AG09319 (cell line): ENCODE measurements at regions not wholly inside any gene's neighbourhood (a gene's known extent, or its start where the extent isn't known, plus 50 kb on each side); places are given as distances from the start of the nearest gene placed in this dataset.

Source experiments
- DNase-seq: peaks from one replicate; pipeline ENCODE4 v3.0.0-alpha.2; 2010; ENCODE audit warnings: low read depth; ENCODE audit errors: extremely low read depth
- TF ChIP-seq, protein P1 (sequence below): IDR thresholded peaks from 2 replicates; pipeline ENCODE4 v1.5.1; 2011; ENCODE audit warnings: low read depth, mild to moderate bottlenecking, inconsistent platforms, low read length, moderate library complexity

DNA sequence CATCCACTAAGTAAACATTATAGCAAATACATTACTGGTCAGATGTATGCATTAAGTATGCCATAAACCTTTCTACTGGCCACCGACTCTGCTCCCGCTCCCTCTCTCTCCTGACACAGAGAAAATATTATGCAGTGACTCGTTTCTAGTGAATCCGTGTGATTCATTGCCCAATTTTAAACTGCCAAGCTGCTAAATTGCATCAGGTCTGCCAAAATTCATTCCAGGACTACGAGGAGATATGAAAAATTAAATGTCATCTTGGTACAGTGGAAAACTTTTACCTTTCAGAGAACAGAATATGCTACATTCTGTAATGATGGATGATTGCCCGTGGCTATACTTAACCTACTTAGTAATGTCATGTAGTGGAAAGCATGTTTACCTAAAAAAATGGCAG lies 368.8 kb upstream of the TSHZ3 start:
- TF ChIP-seq, protein P1, sequence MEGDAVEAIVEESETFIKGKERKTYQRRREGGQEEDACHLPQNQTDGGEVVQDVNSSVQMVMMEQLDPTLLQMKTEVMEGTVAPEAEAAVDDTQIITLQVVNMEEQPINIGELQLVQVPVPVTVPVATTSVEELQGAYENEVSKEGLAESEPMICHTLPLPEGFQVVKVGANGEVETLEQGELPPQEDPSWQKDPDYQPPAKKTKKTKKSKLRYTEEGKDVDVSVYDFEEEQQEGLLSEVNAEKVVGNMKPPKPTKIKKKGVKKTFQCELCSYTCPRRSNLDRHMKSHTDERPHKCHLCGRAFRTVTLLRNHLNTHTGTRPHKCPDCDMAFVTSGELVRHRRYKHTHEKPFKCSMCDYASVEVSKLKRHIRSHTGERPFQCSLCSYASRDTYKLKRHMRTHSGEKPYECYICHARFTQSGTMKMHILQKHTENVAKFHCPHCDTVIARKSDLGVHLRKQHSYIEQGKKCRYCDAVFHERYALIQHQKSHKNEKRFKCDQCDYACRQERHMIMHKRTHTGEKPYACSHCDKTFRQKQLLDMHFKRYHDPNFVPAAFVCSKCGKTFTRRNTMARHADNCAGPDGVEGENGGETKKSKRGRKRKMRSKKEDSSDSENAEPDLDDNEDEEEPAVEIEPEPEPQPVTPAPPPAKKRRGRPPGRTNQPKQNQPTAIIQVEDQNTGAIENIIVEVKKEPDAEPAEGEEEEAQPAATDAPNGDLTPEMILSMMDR, result no peak
- DNase-seq, result no peak

DNA sequence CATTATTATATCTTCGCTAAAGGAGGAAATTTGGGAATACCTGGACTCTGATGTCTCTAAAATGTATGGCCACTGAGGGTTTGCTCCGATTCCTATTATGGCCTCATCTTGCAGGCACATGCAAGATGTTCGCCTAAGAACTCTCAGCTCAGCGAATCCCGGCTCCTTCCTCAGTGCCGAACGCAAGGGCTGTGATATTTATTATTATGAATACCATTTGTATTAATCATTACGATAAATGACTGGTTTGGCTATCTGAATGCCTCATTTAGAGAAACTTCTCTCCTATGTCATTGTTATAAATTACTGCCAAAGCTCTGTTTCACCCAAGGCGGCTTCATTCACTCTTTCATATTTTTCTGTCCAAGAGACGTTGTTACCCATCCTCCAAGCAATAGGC lies 369.7 kb upstream of the TSHZ3 start:
- DNase-seq, result no peak
- TF ChIP-seq, protein P1, result no peak

DNA sequence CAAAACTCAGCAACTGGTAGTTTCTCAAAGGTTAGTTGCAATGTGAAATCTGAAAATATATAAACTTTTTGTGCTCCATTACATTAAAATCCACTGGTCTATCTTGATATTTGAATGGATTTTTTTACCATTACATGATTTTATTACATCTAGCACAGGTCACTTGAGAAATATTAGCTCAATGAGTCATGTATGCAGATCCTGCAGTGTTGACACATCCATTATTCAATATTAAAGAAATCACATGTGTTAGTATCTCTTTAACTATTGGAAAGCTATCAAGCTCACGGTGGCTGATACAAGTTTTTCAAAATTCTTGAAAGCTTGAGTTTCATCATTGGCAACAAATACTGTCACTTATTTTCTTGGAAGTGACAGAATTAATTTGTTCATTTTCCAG lies 373.9 kb upstream of the TSHZ3 start:
- no peak for DNase-seq
- TF ChIP-seq, protein P1, result no peak

DNA sequence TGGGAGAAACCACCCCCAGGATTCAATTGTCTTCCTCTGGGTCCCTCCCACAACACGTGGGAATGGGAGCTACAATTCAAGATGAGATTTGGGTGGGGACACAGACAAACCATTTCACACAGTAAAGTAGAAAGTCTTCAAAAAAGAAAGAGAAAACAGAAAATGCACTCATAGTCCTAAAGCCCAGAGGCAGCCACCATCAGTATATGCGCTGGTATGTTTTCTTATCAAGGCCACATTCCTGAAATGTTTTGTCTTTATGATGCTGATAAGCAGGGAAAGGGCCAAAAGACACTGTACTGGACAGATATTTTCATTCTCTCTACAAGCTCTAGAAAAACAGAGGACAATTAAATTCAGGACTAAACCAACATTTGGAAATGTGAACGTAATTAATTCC lies 375.8 kb upstream of the TSHZ3 start:
- TF ChIP-seq, protein P1, result no peak
- DNase-seq, result no peak

DNA sequence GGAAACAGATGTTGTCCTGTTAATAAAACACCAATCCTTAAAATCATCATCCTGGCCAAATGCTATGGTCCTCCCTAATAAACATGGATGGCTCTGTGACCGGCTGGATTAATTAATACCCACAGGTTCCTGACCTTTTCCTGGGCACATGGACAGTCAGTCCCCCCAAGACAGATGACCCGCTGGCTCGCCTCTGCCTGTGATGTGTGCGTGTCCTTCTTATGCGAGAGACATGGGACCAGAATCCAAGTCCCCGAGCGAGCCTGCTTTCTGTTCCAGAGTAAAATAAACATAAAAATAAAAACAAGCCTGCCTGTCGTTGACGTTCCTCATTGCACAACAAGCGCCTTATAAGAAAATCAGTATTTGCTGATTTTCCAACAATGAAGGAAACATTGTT lies 378.3 kb upstream of the TSHZ3 start:
- no peak for DNase-seq
- TF ChIP-seq, protein P1, result no peak

DNA sequence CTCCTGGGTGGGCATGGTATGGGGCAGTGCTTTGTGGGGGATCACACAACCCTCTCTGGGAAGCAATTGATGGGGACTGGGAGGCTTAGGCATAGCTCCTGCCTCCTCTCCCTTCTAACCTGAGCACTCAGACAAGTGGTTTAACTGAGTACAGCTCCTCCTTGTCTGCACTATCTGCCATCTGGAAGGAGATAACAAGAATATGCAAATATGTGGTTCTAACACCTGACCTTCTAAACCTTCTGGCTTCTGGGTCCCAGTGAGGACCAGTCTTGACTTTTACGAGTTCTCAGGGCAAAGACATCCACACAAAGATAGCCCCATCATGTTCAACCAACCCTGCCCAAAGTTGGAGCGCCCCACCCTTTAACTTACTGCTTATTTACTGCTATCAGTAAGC lies 381.0 kb upstream of the TSHZ3 start:
- TF ChIP-seq, protein P1, result no peak
- DNase-seq, result no peak

DNA sequence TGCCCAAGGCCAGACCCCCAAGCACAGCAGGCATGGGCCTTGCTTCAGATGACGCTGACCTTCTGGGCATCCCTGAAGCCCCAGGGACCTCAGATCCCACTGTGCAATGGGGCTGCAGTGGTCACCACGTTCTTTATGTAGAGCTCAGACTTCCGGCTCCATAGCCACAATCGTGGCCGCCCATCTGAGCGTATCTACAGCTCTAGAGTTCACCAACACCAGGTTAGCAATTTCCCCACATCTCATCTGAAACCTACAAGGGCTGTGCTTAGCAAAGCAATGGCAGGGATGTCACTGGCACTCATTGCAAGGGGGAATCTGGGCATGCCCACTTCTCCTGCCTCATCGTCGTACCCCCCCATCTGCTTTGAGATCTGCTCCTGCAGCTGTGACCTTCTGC lies 384.4 kb upstream of the TSHZ3 start:
- TF ChIP-seq, protein P1, result no peak
- DNase-seq, result no peak
